Stimulated activated CD4-positive, alpha-beta T cell treated with anti-CD3 and anti-CD28 coated beads, TNF-alpha, amount 100 ng/mL, for 1 hour (primary cell): ENCODE measurements at regions not wholly inside any gene's neighbourhood (a gene's known extent, or its start where the extent isn't known, plus 50 kb on each side); places are given as distances from the start of the nearest gene placed in this dataset.
"Not testable (repeated sequence)": the region's sequence is repeated elsewhere in the genome, so short reads cannot be mapped to it uniquely, and the experiment has no call there.

ENCODE experiments used
- DNase-seq, 3 donors: peaks; one replicate each; pipeline ENCODE4 v3.0.0-alpha.2; 2020; ENCODE audit warnings: low read depth in 3 of 3, low spot score in 1 of 3

DNA sequence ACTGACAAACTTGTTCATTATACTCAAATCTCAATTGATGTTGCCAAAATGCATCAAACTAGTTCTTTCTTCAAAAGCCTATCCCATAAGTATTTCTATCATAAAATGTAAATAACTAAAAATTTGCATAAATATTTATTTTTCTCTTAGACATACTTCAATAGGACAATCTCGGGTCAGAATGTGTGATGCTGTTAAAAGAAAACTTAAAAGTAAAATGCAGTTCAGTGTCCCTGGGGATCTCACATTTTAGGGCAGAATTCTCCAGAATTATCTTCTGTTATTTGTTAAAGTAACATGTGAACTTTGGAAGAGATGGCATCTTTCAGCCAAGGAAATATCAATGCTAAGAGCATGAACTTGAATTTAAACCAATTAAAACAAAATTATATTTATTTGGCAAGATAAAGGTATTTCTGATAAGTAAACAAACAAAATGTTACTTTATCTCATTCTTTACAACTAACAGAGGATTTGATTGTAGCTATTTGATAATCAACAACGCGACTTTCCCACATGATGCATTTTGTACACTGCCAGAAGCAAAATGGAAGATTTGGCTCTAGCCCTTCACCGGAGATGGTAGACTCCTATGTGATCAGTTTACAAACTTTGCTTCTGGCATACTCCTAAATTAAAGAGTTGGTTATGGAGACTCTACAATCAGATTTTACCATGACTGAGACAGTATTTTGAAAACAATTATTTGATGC, 169.5 kb upstream of the EDNRB start:
- no peak for DNase-seq

- no peak for DNase-seq
Measured at GRCh38 chr13:78085434-78086225, 167.0 kb upstream of the EDNRB start.

- DNase-seq, result no peak
Measured at GRCh38 chr13:78084401-78084800, 165.8 kb upstream of the EDNRB start.

- no peak for DNase-seq
Measured at GRCh38 chr13:78078168-78078567, 159.5 kb upstream of the EDNRB start.

DNA sequence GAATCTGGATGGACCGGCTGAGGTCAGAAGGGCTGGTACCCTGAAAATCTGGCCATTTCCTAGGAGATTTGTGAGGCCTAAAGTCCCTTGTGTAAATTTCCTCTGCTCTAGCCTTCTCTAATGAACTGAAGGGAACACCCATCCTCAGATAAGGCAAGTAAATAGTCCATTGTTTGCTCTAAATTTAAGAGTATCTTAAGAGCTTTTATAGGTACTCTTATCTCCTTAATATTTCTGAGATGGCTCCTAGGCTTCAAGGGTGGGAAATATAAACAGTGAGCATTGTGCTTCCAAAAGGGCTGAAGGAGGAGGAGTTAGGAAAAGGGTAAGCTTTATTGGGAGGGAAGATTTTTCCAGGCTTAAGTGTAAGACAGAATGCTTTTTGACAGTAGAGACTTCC, 148.7 kb upstream of the EDNRB start:
- no peak for DNase-seq

DNA sequence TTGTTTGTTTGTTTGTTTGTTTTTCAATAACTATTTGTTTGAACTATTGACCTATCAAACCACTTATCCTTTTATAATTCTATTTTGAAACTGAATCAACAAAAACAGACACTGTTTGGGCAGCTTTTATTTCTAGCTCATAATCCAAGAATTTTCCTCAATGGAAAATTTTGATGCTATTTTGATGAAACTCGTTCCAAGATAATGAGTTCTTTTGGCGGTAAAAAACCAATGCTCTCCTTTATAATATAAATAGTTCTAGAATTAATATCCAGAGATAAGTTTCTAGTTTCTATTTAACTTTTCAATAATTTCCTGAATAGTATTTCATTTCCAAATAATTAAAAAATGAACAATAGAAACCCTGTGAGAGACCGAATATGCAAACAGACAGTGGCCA, 146.5 kb upstream of the EDNRB start:
- no peak for DNase-seq

DNA sequence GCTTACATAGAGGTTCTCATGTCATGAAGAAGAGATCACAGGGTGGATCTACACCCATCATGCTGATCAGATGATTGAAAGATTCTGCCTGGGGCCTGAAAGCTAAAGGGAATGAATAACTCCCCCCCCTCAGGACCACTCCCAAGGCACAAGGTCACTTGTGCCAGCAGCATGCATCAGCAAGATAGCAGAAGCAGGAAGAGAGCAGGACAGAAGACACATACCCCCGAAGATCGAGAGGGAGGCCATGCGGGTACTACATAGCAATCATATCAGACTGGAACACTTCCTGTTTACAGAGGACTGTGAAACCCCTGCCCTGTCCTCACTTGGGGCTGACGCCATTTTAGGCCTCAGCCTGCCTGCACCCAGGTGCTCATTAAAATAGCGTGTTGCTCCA, 143.2 kb upstream of the EDNRB start:
- DNase-seq, result no peak

GRCh38 chr13:78060966-78061365, 142.3 kb upstream of the EDNRB start:
- no peak for DNase-seq

DNA sequence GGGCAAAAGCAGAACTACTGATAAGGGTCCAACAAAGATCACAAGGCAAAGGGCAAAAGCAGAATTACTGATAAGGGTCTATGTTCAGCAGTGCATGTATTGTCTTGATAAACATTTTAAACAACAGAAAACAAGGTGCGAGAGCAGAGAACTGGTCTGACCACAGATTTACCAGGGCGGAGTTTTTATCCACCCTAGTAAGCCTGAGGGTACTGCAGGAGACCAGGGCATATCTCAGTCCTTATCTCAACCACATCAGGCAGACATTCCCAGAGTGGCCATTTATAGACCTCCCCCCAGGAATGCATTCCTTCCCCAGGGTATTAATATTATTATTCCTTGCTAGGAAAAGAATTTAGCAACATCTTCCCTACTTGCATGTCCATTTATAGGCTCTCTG, 138.2 kb upstream of the EDNRB start:
- not testable (repeated sequence) for DNase-seq

GRCh38 chr13:78054157-78054556, 135.5 kb upstream of the EDNRB start:
- DNase-seq, result no peak

DNA sequence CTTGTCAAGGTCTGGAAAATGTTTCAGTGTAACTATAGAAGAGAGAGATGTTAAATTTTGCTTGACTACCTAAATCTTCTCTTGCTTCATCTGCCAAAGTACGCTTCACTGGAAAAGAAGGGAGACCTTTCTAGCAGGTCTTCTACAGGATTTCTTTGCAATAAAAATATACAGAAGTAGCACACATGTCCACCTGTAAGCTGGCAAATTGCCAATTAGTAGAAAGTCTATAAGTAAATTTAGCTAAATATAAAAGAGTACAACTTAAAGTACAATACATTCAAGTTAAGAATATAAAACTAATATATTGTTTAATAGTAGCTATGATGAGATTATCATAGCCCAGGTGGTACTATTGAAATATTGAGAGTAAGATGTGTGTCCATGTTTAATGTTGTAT, 128.5 kb upstream of the EDNRB start:
- DNase-seq, result no peak

GRCh38 chr13:78046331-78046730, 127.7 kb upstream of the EDNRB start:
- no peak for DNase-seq

GRCh38 chr13:78045916-78046315, 127.3 kb upstream of the EDNRB start:
- DNase-seq, result no peak

DNA sequence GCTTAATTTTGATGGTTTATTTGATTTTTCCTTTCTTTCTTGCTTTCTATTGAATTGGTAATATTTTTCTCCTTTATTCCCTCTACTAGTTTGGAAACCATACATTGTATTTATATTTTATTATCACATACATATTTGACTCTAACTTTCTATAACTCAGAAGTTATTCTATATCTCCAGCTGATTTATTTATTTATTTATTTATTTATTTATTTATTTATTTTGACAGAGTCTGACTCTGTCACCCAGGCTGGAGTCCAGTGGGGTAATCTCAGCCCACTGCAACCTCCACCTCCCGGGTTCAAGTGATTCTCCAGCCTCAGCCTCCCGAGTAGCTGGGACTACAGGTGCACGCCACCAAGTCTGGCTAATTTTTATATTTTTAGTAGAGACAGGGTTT, 122.7 kb upstream of the EDNRB start:
- not testable (repeated sequence) for DNase-seq

DNA sequence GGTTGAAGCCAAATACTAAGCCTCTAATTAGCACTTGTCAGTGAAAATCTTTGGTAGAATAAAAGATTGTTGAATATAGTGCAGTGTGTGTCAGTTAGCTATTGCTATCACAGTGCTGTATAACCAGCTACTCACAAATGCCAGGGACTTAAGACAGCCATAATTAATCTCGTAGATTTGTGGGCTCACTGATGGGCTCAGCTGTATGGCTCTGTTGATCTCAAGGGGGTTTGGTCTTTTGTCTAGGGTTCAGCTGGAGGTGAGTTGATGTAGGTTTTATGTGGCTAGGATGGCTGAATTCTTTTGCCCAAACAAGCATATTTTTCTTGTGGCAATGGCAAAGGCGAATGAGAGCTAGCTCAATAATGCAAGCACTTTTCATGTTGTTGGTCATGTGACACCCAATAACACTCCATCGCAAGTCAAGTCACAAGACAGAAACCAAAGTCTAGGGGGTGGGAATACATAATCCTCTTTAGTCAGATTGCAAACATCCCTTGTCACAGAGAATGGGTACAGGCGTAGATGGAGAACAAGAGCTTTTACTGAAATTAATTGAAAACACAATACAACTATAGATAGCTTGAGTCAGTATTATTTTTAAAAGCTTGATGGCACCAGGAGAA, 121.7 kb upstream of the EDNRB start:
- no peak for DNase-seq

GRCh38 chr13:78036841-78037240, 118.2 kb upstream of the EDNRB start:
- no peak for DNase-seq

GRCh38 chr13:78035500-78035899, 116.9 kb upstream of the EDNRB start:
- no peak for DNase-seq

- DNase-seq, result no peak
Measured at GRCh38 chr13:78033509-78033908, 114.9 kb upstream of the EDNRB start.

- DNase-seq, result no peak
Measured at GRCh38 chr13:78032132-78032531, 113.5 kb upstream of the EDNRB start.

DNA sequence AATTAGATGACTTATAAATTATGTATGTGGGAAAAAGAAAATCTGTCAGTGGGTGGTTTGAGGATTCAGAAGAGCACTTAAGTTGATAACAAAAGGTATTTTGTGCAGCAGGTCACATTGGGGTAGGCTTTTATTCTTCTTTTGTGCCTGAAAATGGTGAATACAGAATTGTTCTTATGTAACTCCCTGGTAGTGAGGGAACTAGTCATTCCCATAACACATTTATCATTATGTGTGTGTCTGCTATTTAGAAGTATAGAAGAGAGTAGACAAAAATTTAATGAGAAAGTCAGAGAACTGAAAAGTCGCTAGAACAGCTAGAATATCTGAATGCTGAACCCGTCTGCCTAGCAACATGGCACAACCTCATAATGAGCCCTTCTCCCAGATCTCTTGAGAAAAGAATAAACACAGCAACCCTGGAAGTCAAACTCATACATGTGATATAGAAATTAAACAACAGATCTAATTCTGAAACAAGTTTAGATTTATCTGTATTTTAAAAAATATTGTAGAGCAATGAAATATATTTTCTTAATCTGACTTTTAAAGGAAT, 111.8 kb upstream of the EDNRB start:
- DNase-seq, result no peak

GRCh38 chr13:78029901-78030300, 111.3 kb upstream of the EDNRB start:
- DNase-seq, result no peak

- no peak for DNase-seq
Measured at GRCh38 chr13:78028960-78029359, 110.3 kb upstream of the EDNRB start.
